Neutrophil (primary cell): ENCODE measurements at regions not wholly inside any gene's neighbourhood (a gene's known extent, or its start where the extent isn't known, plus 50 kb on each side); places are given as distances from the start of the nearest gene placed in this dataset.
A peak's percentile ranks its signal among the peaks of the same experiment; 100 is the strongest.

Experiments used
- H3K27ac ChIP-seq: fragments of 200-600 bp; sonication (generic); 2 replicates; pipeline ENCODE4 v1.5.1; 2016; ENCODE audit warnings: mild to moderate bottlenecking, moderate library complexity
- H3K27me3 ChIP-seq: fragments of 200-600 bp; sonication (generic); 2 replicates; pipeline ENCODE4 v1.6.0; 2016; ENCODE audit warnings: mild to moderate bottlenecking
- H3K36me3 ChIP-seq: fragments of 200-600 bp; sonication (generic); 2 replicates; pipeline ENCODE4 v1.5.1; 2017
- H3K4me1 ChIP-seq, 2 experiments: fragments of 200-600 bp in 1 of 2; sonication (generic) in 1 of 2; 1 replicate in 1 of 2; 2 replicates in 1 of 2; pipeline versions ENCODE4 v1.5.1 to v1.6.1; 2013 to 2016; ENCODE audit warnings: low read depth in 1 of 2, low read length in 1 of 2, mild to moderate bottlenecking in 1 of 2, moderate library complexity in 1 of 2; ENCODE audit not compliant: control insufficient read depth in 1 of 2, insufficient read depth in 1 of 2
- H3K4me3 ChIP-seq, 2 experiments: fragments of 200-600 bp in 1 of 2; sonication (generic) in 1 of 2; 1 replicate in 1 of 2; 2 replicates in 1 of 2; pipeline ENCODE4 v1.5.1; 2013 to 2016; ENCODE audit warnings: low read depth in 1 of 2, low read length in 1 of 2, mild to moderate bottlenecking in 1 of 2, moderate library complexity in 1 of 2
- H3K9me3 ChIP-seq: fragments of 200-600 bp; sonication (generic); 2 replicates; pipeline ENCODE4 v1.5.1; 2016
- CTCF ChIP-seq: fragments of 200-600 bp; sonication (generic); IDR thresholded peaks from 2 replicates; pipeline ENCODE4 v1.5.1; 2016; ENCODE audit warnings: antibody characterized with exemption

DNA sequence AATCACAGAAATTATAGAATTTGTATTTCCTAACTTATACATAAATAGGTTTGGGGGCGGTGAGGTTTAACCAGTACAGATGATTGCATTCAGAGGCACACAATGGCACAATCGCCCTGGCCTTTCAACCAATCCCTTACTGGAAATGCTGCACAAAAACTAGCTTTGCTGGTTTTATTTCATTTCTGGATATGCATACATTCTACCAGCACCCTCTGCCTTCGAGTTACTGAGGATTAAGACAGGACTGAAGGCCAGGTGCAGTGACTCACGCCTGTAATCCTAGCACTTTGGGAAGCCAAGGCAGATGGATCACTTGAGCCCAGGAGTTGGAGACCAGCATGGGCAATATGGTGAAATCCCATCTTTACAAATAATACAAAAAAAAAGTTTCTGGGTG lies 336.1 kb downstream of the ARRDC4 start:
- no peaks in the 10 kb centered on the region for H3K4me1 ChIP-seq
- no peak for TF ChIP-seq CTCF
- peaks cover 61% of the 10 kb centered on the region for H3K27me3 ChIP-seq
- H3K36me3 ChIP-seq = no peaks in the 10 kb centered on the region
- H3K4me3 ChIP-seq = no peak overlapping the region
- H3K27ac ChIP-seq = no peak overlapping the region
- no peaks in the 10 kb centered on the region for H3K9me3 ChIP-seq

- Histone ChIP-seq H3K27me3 (peaks cover 28% of the 10 kb centered on the region), H3K27ac (no peak overlapping the region), H3K36me3 (no peaks in the 10 kb centered on the region), H3K4me1 (no peaks in the 10 kb centered on the region), H3K4me3 (no peak overlapping the region), H3K9me3 (no peaks in the 10 kb centered on the region)
- TF ChIP-seq CTCF = no peak
Observed at GRCh38 chr15:98304371-98304770, 343.9 kb downstream of the ARRDC4 start.

DNA sequence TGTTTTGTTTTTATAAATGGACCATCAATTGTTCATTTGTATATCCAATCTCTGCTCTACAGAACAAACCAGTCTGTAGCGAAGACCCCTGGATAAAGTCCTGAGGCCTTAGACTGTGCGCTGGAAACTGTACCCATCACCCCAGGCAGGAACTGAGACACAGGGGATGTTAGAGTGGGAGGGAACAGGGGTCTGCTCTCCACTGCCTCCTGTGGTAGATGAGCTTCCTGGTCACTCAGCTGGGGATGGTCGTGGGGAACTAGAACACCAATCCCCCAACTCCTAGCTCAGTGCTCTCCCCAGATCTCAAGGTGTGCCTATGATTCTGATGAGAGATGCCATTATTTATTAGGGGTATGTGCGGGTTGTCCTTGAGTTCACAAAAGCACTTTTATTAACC lies 340.2 kb upstream of the IGF1R start:
- no peaks in the 10 kb centered on the region for H3K4me1 ChIP-seq
- H3K9me3 ChIP-seq = no peaks in the 10 kb centered on the region
- TF ChIP-seq CTCF = no peak
- H3K4me3 ChIP-seq = no peak overlapping the region
- no peak overlapping the region for H3K27ac ChIP-seq
- H3K27me3 ChIP-seq = peaks cover 32% of the 10 kb centered on the region
- no peaks in the 10 kb centered on the region for H3K36me3 ChIP-seq

GRCh38 chr15:98311566-98312188 lies 336.7 kb upstream of the IGF1R start:
- no peaks in the 10 kb centered on the region for H3K9me3 ChIP-seq
- no peak overlapping the region for H3K4me3 ChIP-seq
- TF ChIP-seq CTCF = peak; percentile 77
- no peaks in the 10 kb centered on the region for H3K36me3 ChIP-seq
- H3K27me3 ChIP-seq = peaks cover 10% of the 10 kb centered on the region
- no peak overlapping the region for H3K27ac ChIP-seq
- H3K4me1 ChIP-seq = no peaks in the 10 kb centered on the region

DNA sequence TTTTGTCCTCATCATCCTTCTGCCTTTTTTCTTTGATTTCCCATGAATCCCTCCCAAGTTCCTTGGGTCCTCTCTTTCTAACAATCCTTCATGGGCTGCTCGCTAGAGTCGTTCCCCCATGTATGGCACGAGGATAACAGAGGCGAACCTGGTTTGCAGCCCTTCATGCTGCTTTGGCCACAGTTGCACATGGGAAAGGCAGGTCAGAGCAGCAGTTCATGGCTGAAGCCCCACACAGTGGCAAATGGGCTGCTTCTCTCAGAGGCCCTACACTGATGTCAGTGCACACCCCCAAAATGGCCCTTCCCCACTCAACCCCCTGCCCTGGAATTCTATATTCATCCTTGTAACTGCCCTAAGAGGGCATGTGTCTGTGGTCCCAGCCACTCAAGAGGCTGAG lies 335.4 kb upstream of the IGF1R start:
- H3K27me3 ChIP-seq = peaks cover 10% of the 10 kb centered on the region
- H3K27ac ChIP-seq = no peak overlapping the region
- no peaks in the 10 kb centered on the region for H3K9me3 ChIP-seq
- H3K4me3 ChIP-seq = no peak overlapping the region
- H3K36me3 ChIP-seq = no peaks in the 10 kb centered on the region
- H3K4me1 ChIP-seq = no peaks in the 10 kb centered on the region
- no peak for TF ChIP-seq CTCF

- no peak for TF ChIP-seq CTCF
- H3K36me3 ChIP-seq = no peaks in the 10 kb centered on the region
- no peak overlapping the region for H3K4me3 ChIP-seq
- H3K9me3 ChIP-seq = no peaks in the 10 kb centered on the region
- no peak overlapping the region for H3K27ac ChIP-seq
- H3K27me3 ChIP-seq = peaks cover 6% of the 10 kb centered on the region
- no peaks in the 10 kb centered on the region for H3K4me1 ChIP-seq
Observed at GRCh38 chr15:98315971-98316370, 332.4 kb upstream of the IGF1R start.
